Activated CD4-positive, alpha-beta T cell treated with anti-CD3 and anti-CD28 coated beads for 4 hours (primary cell): ENCODE measurements at regions not wholly inside any gene's neighbourhood (a gene's known extent, or its start where the extent isn't known, plus 50 kb on each side); places are given as distances from the start of the nearest gene placed in this dataset.

Source experiments
- DNase-seq, 2 donors: peaks; one replicate each; pipeline ENCODE4 v3.0.0-alpha.2; 2020

- no peak for DNase-seq
Measured at GRCh38 chr11:45554230-45554967, 111.0 kb downstream of the CHST1 start.

GRCh38 chr11:45553383-45553936 lies 112.0 kb downstream of the CHST1 start:
- DNase-seq = no peak

GRCh38 chr11:45551191-45551713 lies 114.2 kb downstream of the CHST1 start:
- DNase-seq = no peak

- no peak for DNase-seq
Measured at GRCh38 chr11:45549257-45549656, 116.2 kb downstream of the CHST1 start.

GRCh38 chr11:45546366-45546765 lies 119.1 kb downstream of the CHST1 start:
- no peak for DNase-seq

- DNase-seq = no peak
Measured at GRCh38 chr11:45544826-45545225, 120.6 kb downstream of the CHST1 start.

GRCh38 chr11:45543808-45544422 lies 121.5 kb downstream of the CHST1 start:
- no peak for DNase-seq

- no peak for DNase-seq
Measured at GRCh38 chr11:45543081-45543480, 122.3 kb downstream of the CHST1 start.

GRCh38 chr11:45541693-45542434 lies 123.6 kb downstream of the CHST1 start:
- DNase-seq = no peak

- DNase-seq = no peak
Measured at GRCh38 chr11:45538939-45539338, 126.5 kb downstream of the CHST1 start.

- DNase-seq = no peak
Measured at GRCh38 chr11:45538363-45538762, 127.1 kb downstream of the CHST1 start.

- DNase-seq = no peak
Measured at GRCh38 chr11:45537614-45538013, 127.8 kb downstream of the CHST1 start.

- DNase-seq = no peak
Measured at GRCh38 chr11:45535033-45535432, 130.4 kb downstream of the CHST1 start.

- no peak for DNase-seq
Measured at GRCh38 chr11:45534132-45534531, 131.3 kb downstream of the CHST1 start.

- DNase-seq = no peak
Measured at GRCh38 chr11:45532546-45532945, 132.9 kb downstream of the CHST1 start.

GRCh38 chr11:45530776-45531175 lies 134.6 kb downstream of the CHST1 start:
- no peak for DNase-seq

- DNase-seq = no peak
Measured at GRCh38 chr11:45530111-45530510, 135.3 kb downstream of the CHST1 start.

GRCh38 chr11:45528435-45528834 lies 137.0 kb downstream of the CHST1 start:
- no peak for DNase-seq

- DNase-seq = no peak
Measured at GRCh38 chr11:45527898-45528297, 137.5 kb downstream of the CHST1 start.

GRCh38 chr11:45525393-45525792 lies 140.0 kb downstream of the CHST1 start:
- DNase-seq = no peak

- DNase-seq = no peak
Measured at GRCh38 chr11:45523760-45524159, 141.7 kb downstream of the CHST1 start.

GRCh38 chr11:45518833-45519535 lies 146.4 kb downstream of the CHST1 start:
- no peak for DNase-seq
